ENCODE measurements at regions not wholly inside any gene's neighbourhood (a gene's known extent, or its start where the extent isn't known, plus 50 kb on each side); places are given as distances from the start of the nearest gene placed in this dataset.

- no peak for TF ChIP-seq HMBOX1 (IDR thresholded peaks at IDR 0.05)
- peak; percentile 88 for TF ChIP-seq RBM25 (IDR thresholded peaks at IDR 0.05; ENCODE audit: low read depth, low read length, severe bottlenecking)
- no peak for TF ChIP-seq NRF1 (conservative IDR thresholded peaks at IDR 0.05 in 1 of 2, IDR thresholded peaks at IDR 0.05 in 1 of 2)
- TF ChIP-seq MAFK (IDR thresholded peaks at IDR 0.05; ENCODE audit: low read length), result no peak
- TF ChIP-seq NR2C1 (IDR thresholded peaks at IDR 0.05), result no peak
- TF ChIP-seq NR2C1 (tag; IDR thresholded peaks at IDR 0.05), result no peak
- TF ChIP-seq FOXK2 (conservative IDR thresholded peaks at IDR 0.05 in 1 of 2, IDR thresholded peaks at IDR 0.05 in 1 of 2; ENCODE audit: low read depth in 2 of 2), result no peak
- no peak for TF ChIP-seq ETS1 (conservative IDR thresholded peaks at IDR 0.05; ENCODE audit: control insufficient read depth, low read depth, low read length)
- no peak for TF ChIP-seq ZNF655 (CRISPR knock-in tag; IDR thresholded peaks at IDR 0.05)
- no peak for TF ChIP-seq ARNT (IDR thresholded peaks at IDR 0.05)
- TF ChIP-seq ZFP36 (IDR thresholded peaks at IDR 0.05; ENCODE audit: low read depth, low read length, partially characterized antibody), result peak; percentile 59
These were observed 214.5 kb upstream of the S100G start (continued) for GRCh38 chrX:16435399-16435986.
